GM19351 (cell line): ENCODE measurements at regions not wholly inside any gene's neighbourhood (a gene's known extent, or its start where the extent isn't known, plus 50 kb on each side); places are given as distances from the start of the nearest gene placed in this dataset.
"Not testable (repeated sequence)": the region's sequence is repeated elsewhere in the genome, so short reads cannot be mapped to it uniquely, and the experiment has no call there.

Source experiments
- ATAC-seq: cut with Tn5 transposase; IDR thresholded peaks from one replicate; pipeline ENCODE4 v1.9.1; 2021; ENCODE audit warnings: mild to moderate bottlenecking, moderate library complexity; ENCODE audit not compliant: unreplicated experiment

GRCh38 chr5:1598950-1599737 is 75.4 kb upstream of the LPCAT1 start:
- peak; percentile 34 for ATAC-seq

GRCh38 chr5:1597093-1597473 is 73.3 kb upstream of the LPCAT1 start:
- ATAC-seq, result not testable (repeated sequence)

DNA sequence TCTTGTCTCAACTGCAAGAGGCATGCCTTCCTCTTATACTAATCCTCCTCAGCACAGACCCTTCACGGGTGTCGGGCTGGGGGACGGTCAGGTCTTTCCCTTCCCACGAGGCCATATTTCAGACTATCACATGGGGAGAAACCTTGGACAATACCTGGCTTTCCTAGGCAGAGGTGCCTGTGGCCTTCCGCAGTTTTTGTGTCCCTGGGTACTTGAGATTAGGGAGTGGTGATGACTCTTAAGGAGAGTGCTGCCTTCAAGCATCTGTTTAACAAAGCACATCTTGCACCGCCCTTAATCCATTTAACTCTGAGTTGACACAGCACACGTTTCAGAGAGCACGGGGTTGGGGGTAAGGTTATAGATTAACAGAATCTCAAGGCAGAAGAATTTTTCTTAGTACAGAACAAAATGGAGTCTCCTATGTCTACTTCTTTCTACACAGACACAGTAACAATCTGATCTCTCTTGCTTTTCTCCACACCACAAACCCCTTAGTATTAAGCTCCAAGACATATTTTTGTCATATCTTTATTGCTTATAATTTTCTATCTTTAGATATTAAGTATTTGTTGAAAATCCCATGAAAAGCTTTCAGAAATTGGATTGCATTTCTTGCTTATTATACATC is 72.8 kb upstream of the LPCAT1 start:
- ATAC-seq, result not testable (repeated sequence)

GRCh38 chr5:1594357-1595106 is 70.8 kb upstream of the LPCAT1 start:
- ATAC-seq, result peak; percentile 84

- ATAC-seq, result peak; percentile 5
Measured at GRCh38 chr5:1593903-1594356, 70.2 kb upstream of the LPCAT1 start.

DNA sequence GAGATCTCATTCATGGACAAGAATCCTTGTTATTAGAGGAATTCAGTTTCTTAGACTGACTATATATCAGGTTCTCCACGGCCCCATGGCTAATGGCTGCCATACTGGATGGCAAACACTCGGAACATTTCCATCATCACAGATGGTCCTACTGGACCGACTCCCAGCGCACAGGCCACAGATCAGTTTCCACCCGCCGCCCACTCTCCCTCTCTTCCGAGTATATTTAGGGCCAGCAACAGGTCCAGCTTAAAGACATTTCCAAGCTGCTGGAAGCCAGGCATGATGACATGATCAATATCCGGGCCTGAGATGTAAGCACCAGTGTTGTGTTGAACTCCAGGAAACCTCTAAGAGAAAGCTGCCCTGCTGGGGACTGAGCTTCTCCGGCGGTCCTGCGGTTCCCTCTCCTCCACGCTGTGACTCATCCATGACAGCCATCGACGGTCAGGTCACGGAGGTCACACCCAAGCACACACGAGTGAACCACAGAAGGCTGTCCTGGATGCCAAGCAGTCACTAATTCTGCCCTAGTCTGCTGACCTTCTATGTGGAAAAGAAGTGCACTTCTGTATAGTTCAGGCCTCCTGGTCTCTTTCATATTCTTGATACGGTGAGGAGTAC is 64.4 kb upstream of the LPCAT1 start:
- not testable (repeated sequence) for ATAC-seq

DNA sequence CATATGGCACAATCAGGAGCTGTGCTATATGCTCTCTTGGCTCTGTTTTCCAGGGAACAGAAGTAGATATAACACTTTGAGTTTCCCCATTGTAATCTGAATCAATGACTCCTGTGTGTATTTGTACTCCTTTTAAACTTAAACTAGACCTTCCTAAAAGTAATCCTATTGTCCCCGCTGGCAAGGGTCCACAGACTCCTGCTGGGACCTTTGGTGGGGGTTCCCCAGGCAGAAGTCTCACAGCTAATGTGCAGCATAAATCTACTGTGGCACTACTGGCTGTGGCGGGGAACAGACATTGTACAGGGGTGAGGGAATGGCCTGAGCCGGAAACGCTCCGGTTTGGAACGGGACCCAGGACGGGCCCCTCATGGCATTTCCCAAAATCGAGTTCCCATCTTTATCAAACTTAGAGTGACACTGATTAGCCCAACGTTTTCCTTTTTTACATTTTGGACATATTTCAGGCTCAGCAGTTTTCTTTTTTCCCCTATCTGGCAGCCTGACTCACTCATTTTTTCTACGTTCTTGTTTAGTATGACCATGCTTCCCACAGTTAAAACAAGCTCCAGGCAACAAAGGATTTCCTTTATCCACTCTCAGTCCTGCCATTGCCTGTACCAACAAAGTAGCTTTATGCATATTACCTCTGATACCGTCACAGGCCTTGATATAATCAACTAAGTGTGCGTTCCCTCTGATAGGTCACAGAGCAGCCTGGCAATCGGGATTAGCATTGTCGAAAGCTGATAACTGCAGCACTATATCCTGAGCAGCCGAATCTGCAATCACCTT is 59.5 kb upstream of the LPCAT1 start:
- not testable (repeated sequence) for ATAC-seq

DNA sequence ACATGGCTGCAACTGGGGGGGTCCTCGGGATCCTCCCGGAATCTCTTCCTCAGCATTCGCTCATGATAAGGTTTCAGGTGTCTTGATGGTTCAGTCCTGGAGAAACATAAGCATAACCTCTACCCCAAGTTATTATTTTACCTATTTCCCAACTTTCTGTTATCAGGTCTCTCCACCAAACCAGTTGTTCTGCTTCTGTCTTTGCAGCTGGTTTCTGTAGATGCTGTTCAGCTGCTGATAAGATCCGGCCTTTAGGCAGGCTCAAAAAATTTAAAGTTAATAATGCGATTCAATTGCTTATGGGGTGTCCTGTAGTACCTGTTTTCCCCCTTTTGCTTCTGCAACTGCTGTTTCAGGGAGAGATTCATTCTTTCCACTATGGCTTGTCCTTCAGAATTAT is 55.6 kb upstream of the LPCAT1 start:
- ATAC-seq, result not testable (repeated sequence)

GRCh38 chr5:1576851-1577250 is 53.1 kb upstream of the LPCAT1 start:
- ATAC-seq, result not testable (repeated sequence)

DNA sequence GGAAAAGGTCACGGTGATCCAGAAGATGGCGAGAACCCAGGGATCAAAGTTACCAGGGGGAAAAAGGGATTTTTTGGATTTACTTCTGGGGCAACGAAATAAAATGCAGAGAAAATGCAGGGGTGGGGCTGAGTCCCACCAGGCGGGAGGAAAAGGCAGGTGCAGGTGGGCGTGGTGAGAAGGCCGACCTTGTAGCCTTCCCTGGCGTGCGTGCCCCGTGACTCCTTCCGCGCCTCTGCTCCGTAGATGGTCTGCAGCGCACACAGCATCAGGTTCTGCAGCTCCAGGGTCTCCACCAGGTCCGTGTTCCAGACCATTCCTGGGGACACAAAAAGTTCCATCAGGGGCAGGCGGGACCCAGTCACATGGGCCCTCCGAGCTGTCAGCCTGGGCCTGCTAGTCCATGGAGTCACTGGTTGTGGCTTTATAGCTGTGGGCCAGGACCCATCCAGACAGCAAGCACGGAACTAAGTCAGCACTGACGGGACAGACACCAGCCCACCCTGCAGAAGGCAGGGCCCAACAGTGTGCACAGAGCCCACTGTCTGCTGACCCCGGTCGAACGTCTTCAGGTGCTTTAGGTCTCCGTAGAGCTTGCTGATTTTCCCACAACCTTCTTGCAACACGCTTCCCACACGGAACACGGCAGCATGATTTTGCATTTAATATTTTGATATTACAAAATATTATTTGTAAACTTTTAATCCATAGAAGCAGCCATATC is 52.4 kb upstream of the LPCAT1 start:
- ATAC-seq, result not testable (repeated sequence)

GRCh38 chr5:1575491-1575890 is 51.7 kb upstream of the LPCAT1 start:
- ATAC-seq, result not testable (repeated sequence)

DNA sequence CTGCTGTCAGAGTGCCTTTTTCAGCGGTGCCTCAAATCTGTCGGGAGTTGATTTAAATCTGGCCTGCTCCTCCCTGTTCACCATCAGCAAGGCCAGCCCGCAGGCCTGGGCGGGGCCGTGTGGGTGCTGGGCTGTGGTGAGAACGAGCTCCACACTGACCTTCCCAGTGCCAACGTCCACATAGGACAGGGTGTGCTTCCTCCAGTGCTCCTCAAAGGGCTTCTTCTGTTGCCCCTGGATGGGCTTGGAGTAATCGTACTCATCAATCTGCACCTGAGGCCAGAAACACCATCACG is 50.2 kb upstream of the LPCAT1 start:
- ATAC-seq, result not testable (repeated sequence)

DNA sequence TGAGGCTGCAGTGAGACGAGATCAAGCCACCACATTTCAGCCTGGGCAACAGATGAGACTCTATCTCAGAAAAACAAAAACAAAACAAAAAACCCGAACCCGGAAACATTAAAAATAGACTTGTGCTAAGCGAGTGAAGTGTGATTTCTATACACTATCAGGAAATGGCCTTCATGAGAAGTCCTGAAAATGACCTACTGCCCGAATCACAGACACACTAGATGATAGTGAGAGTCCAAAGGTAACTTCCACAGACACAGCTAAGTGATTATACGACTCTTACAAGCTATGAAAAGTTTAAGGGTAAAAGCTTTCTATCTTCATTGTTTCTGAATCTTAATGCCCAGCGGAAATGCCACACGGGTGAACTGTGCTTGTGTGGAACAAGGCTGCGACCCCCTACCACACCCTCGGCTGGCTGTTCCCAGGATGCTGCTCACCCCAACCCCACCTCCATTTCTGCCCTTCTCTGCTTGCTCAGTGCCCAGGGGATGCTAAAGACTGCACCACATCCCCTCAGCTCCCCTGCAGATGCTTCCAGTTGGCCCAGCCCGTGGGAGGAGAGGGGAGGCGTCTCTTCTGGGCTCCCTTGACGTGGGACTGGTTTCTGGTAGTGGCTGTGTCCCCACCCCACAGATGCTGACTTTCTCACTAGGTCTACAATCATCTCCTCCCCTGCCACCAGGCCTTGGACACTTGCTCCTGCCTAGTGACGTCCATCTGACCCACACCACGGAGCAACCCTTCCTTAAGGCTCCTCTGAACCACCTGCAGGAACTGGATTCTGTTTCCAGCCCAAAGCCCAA is 49.7 kb upstream of the LPCAT1 start:
- ATAC-seq, result not testable (repeated sequence)
